ENCODE measurements at regions not wholly inside any gene's neighbourhood (a gene's known extent, or its start where the extent isn't known, plus 50 kb on each side); places are given as distances from the start of the nearest gene placed in this dataset.

- TF ChIP-seq CTCF (IDR thresholded peaks at IDR 0.05) (no peak), EZH2 (IDR thresholded peaks at IDR 0.05) (no peak)
Measured at GRCh38 chr7:137172105-137172590, 171.4 kb downstream of the PTN start.
